HG02840 (cell line): ENCODE measurements at regions not wholly inside any gene's neighbourhood (a gene's known extent, or its start where the extent isn't known, plus 50 kb on each side); places are given as distances from the start of the nearest gene placed in this dataset.
"Not testable (repeated sequence)": the region's sequence is repeated elsewhere in the genome, so short reads cannot be mapped to it uniquely, and the experiment has no call there.

Source experiments
- ATAC-seq: cut with Tn5 transposase; IDR thresholded peaks from one replicate; pipeline ENCODE4 v1.9.1; 2021; ENCODE audit warnings: mild to moderate bottlenecking, moderate library complexity, moderate number of reproducible peaks; ENCODE audit not compliant: unreplicated experiment, low FRiP score

- no peak for ATAC-seq
Observed at GRCh38 chr4:19293080-19293479, 958.6 kb upstream of the SLIT2 start.

GRCh38 chr4:19286924-19287323 is 964.8 kb upstream of the SLIT2 start:
- no peak for ATAC-seq

DNA sequence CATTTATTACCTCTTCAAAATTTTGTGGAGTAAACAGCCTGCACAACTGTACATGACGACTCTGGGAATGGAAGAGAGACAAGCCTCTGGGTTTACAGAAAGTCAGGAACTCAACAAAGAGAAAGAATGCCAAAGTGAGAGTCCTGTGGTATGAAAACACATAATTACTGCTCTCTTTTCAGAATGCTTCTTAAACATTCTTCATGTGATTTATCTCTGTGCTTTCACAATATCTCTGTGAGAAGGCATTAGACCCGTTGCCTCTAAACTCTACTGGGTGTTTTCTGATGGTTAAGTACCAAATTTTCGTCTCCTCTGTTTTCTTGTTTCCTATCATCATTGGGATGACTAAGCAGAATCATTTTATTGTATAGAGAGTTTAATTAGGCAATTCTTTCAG is 966.6 kb upstream of the SLIT2 start:
- ATAC-seq = no peak

DNA sequence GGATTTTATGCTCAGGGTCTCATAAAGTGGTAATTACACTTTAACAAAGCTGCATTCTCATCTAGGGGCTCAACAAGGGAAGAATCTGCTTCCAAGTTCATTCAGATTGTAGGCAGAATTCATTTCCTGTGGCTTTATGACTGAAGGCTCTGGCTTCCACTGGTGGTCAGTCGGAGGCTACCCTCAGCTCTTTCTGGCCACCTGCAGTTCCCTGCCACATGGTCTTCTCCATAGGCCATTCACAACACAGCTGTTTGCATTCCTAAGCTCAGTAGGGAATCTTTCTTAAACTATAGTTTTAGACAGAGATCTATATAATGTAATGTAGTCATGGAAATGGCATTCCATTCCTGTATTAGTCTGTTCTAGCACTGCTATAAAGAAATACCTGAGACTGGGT is 973.0 kb upstream of the SLIT2 start:
- ATAC-seq = no peak

- no peak for ATAC-seq
Observed at GRCh38 chr4:19266566-19266965, 985.1 kb upstream of the SLIT2 start.

DNA sequence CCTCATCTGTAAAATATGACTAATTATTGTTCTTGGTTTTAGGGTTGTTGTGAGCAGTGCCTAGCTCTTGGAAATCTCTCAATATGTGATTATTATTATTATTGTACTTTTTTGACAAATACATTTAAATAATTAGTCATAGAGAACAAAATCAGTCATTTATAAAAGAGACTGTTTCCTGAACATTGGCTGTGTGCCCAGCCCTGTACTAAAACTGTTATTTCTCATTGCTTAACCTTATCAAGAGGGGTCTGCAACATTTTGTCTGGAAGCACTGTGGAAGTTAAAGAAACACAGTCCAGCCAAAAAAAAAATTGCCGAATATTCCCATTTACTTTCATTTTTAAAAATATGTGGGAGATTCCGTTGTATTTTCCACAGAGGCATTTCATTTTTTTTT is 989.2 kb upstream of the SLIT2 start:
- ATAC-seq = no peak

- no peak for ATAC-seq
Observed at GRCh38 chr4:19260346-19260745, 991.4 kb upstream of the SLIT2 start.

GRCh38 chr4:19259920-19260319 is 991.8 kb upstream of the SLIT2 start:
- ATAC-seq = no peak

DNA sequence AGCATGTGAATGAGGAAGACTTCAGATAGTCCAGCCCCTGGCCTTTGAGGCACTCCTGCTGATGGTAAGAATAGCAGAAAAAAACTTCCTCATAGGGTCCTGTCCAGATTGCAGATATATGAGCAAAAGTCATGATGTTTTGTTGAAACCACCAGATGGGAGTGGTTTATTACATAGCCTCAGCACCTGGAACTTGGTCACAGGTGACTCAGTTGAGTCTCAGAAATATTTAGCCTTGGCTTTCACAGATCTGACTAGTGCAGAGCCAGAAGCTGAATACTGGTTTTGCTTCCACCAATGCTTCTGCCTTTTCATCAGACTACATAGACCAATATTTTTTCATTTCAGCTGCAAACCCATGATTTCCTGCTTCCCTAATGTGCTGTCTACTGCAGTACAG is 994.9 kb upstream of the SLIT2 start:
- ATAC-seq = no peak

- no peak for ATAC-seq
Observed at GRCh38 chr4:19254486-19254885, 997.2 kb upstream of the SLIT2 start.

DNA sequence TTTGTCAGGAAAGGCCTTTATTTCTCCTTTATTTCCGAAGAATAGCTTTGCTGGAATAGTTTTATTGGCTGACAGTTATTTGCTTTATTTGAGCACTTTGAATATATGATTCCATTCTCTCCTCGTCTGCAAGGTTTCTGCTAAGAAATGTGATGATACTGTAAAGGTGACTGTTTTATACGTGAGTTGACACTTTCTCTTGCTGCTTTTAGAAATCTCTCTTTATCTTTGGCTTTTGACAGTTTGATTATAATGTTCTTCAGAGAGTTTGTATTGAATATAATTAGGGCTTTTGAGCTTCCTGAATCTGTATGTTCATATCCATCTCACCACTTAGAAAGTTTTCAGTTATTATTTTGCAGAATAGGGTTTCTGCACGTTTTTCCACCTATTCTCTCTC is 1003.7 kb upstream of the SLIT2 start:
- no peak for ATAC-seq

GRCh38 chr4:19241895-19242294 is 1009.8 kb upstream of the SLIT2 start:
- no peak for ATAC-seq

DNA sequence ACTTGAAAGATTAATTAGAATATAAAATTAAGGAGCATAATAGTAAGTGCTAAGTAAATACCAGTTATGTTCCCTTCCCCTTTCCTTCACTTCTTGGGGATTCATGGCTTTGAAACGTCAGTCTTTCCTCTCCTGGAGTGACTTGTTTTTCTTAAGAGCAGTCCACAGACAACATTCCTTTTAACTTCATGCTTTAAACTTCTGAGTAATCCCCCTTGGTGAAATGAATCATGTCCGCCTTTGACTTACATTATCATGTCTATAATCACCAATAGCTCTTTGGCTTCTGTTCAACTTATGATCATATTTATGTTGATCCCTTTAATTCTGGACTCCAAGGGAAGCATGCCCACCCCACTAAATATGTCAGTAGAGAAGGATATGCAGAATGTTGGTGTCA is 1012.1 kb upstream of the SLIT2 start:
- no peak for ATAC-seq

DNA sequence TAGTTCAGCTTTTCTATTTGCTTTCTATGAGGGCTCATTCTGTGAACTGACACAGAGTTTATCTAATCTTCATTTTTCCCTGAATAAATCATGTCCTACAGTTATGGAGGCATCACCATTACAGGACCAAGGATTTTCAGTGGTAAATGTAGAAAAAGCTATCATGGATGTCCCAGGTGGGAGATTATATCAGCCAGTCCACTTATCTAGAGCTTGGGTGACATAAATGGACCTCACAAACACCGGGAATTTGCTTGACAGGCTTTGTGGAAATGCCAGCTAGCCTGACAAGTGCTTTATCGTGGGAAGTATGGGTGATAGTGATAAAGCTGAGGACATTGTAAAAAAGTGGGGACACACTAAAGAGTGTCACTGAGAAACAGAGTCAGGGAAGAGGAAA is 1015.2 kb upstream of the SLIT2 start:
- ATAC-seq = no peak

DNA sequence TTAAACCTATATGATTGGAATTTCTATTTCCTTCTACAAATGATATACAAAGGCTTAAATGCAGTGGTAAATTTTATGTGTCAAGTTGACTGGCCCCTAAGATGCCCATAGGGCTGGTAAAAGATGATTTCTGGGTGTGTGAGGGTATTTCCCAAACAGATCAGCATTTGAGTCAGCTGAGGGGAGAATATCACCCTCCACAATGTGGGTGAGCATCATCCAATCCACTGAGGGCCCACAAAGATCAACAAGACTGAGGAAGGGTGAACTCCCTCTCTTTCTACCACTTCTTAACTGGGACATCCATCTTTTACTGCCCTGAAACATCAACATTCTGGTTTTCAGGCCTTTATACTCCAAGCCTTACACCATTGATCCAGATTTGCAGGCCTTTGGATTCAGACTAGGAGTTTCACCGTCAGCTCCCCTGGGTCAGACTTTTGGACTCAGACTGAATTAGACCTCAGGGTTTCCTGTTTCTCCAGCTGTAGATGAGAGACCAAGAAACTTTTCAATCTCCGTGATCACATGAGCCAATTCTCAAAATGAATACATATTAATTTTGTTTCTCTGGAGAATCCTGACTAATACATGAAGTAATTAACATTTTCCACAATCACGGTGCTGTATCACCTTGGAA is 1020.7 kb upstream of the SLIT2 start:
- no peak for ATAC-seq

GRCh38 chr4:19227701-19228100 is 1024.0 kb upstream of the SLIT2 start:
- no peak for ATAC-seq

DNA sequence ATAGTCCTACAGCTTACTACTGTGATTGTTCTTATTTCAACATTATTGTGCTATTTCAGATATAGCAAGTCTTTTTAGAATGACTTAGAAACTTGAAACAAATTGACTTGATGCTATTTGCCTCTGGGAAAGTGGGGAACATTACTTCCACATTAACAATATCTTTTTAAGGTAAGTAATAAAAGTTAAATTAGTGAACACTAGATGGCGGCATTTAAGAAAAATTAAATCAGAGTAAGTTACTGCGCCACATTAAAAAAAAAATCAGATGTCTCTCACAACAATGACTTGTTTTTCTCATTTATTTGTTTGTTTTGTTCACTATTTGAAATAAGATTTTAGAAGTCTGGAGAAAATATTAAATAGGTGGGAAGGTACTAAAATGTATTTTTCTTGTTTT is 1026.9 kb upstream of the SLIT2 start:
- ATAC-seq = no peak

DNA sequence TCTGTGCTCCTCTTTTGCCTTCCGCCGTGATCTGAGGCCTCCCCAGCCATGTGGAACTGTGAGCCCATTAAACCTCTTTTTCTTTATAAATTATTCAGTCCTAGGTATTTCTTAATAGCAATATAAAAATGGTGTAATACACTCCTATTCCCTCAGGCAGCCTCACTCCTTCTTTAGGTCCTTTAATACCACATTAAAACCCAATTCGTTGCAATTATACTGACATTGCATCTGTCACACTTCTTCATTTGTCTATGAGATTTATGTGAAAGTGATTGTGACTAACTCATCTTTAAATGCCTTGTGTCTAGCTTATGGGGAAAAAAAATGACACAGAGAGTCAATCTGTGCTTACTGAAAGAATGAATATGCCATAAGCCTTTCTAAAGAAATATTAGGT is 1035.2 kb upstream of the SLIT2 start:
- ATAC-seq = no peak

DNA sequence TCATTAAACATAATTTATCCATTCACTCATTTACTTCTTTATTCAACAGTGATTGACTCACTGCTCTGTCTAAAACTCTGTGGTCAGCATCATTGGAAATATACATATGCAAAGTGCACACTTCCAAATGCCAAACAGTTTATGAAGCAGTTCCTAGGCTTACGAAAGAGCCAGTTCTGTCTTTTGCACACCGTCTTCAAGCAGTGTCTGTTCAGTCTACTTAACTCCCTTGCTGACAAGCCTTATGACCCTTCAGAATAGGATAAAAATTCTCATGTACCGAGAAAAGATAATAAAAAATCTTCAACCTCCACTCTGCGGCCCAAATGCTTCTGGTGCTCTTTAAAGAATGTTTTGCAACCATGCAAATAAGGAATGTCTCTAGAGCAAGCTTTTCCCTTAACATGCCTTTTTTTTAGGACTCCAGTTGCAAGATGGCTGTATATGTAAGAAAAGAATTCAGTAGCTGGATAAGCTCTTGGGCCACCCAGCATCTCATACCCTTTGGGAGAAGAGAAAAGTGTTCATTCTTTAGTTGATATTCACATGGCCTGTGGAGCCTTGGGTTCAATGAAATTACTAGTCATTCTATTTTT is 1037.0 kb upstream of the SLIT2 start:
- ATAC-seq = no peak

- no peak for ATAC-seq
Observed at GRCh38 chr4:19213388-19213787, 1038.3 kb upstream of the SLIT2 start.

- ATAC-seq = no peak
Observed at GRCh38 chr4:19205853-19206252, 1045.9 kb upstream of the SLIT2 start.

DNA sequence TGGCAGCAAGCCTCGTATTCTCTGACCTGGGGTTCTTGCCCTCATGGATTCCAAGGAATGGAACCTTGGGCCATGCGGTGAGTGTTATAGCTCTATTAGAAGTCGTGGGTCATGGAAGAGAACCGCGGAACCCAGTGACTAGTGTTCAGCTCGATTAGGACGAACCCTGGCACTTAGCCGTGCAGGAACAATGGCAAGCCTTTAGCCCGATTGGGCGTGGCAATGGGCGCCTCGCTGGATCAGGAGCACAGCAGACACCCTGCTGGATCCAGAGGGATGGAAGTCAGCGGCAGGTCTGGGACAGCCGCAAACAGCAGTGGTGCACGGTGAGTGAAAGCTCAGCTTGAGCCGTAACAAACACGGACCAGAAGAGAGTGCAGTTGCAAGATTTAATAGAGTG is 1053.9 kb upstream of the SLIT2 start:
- ATAC-seq = not testable (repeated sequence)

- no peak for ATAC-seq
Observed at GRCh38 chr4:19195696-19196095, 1056.0 kb upstream of the SLIT2 start.
